WTC11 (cell line): ENCODE measurements at regions not wholly inside any gene's neighbourhood (a gene's known extent, or its start where the extent isn't known, plus 50 kb on each side); places are given as distances from the start of the nearest gene placed in this dataset.
A peak's percentile ranks its signal among the peaks of the same experiment; 100 is the strongest.

Experiments
- ATAC-seq: fragments of 200-7000 bp; cut with Tn5 transposase; 2 replicates; pipeline ENCODE4 v1.10.0; 2021; ENCODE audit warnings: mild to moderate bottlenecking, moderate library complexity
- CTCF ChIA-PET: fragments of 300-600 bp; sonication (Branson Sonifier 250); formaldehyde crosslinking; loops from one replicate; lab custom pipeline; 2021; ENCODE audit warnings: antibody characterized with exemption; lab: Charles Lee
- POLR2A ChIA-PET: fragments of 350-600 bp; sonication (Branson Sonifier 250); formaldehyde crosslinking; loops from one replicate; lab custom pipeline; 2021; ENCODE audit warnings: antibody characterized with exemption; lab: Charles Lee
- DNase-seq: peaks from one replicate; pipeline ENCODE4 v3.0.0; 2021; ENCODE audit warnings: low spot score
- H3K27ac Mint-ChIP-seq: 2 replicates; pipeline ENCODE4 v1.8.0; 2021; ENCODE audit warnings: mixed read lengths
- H3K27me3 Mint-ChIP-seq: 2 replicates; pipeline ENCODE4 v1.8.0; 2021; ENCODE audit warnings: low read depth, mild to moderate bottlenecking, moderate library complexity, mixed read lengths
- H3K36me3 Mint-ChIP-seq: 2 replicates; pipeline ENCODE4 v1.8.0; 2021; ENCODE audit warnings: mixed read lengths
- H3K4me1 Mint-ChIP-seq: 2 replicates; pipeline ENCODE4 v1.8.0; 2022; ENCODE audit warnings: mixed read lengths
- H3K4me3 Mint-ChIP-seq: 2 replicates; pipeline ENCODE4 v1.8.0; 2021; ENCODE audit warnings: mild to moderate bottlenecking, moderate library complexity, mixed read lengths
- H3K9me3 Mint-ChIP-seq: 2 replicates; pipeline ENCODE4 v1.8.0; 2021; ENCODE audit warnings: mixed read lengths
- CREM ChIP-seq: sonication (generic); formaldehyde crosslinking; IDR thresholded peaks from 2 replicates; pipeline ENCODE4 v1.8.1; 2022; ENCODE audit warnings: mild to moderate bottlenecking, missing genetic modification reagents, moderate library complexity
- ESRRA ChIP-seq: sonication (generic); formaldehyde crosslinking; IDR thresholded peaks from 2 replicates; pipeline ENCODE4 v1.8.1; 2022; ENCODE audit warnings: mild to moderate bottlenecking, missing genetic modification reagents, borderline replicate concordance
- GTF2I ChIP-seq: fragments of 250-450 bp; sonication (Bioruptor Pico); conservative IDR thresholded peaks from 2 replicates; pipeline ENCODE4 v1.4.0; 2021; ENCODE audit warnings: mild to moderate bottlenecking
- HMGA2 ChIP-seq: fragments of 250-450 bp; sonication (Bioruptor Pico); IDR thresholded peaks from 2 replicates; pipeline ENCODE4 v1.4.0; 2021; ENCODE audit warnings: mild to moderate bottlenecking, moderate library complexity
- NFYB ChIP-seq: sonication (generic); formaldehyde crosslinking; conservative IDR thresholded peaks from 2 replicates; pipeline ENCODE4 v1.8.0; 2022; ENCODE audit warnings: low read depth, missing genetic modification reagents
- NR3C1 ChIP-seq: sonication (generic); formaldehyde crosslinking; conservative IDR thresholded peaks from 2 replicates; pipeline ENCODE4 v1.8.1; 2023; ENCODE audit warnings: low read depth, mild to moderate bottlenecking, missing genetic modification reagents
- USF1 ChIP-seq: sonication (generic); formaldehyde crosslinking; IDR thresholded peaks from 2 replicates; pipeline ENCODE4 v1.8.0; 2022; ENCODE audit warnings: mild to moderate bottlenecking, missing genetic modification reagents
- ZBTB21 ChIP-seq: sonication (generic); formaldehyde crosslinking; IDR thresholded peaks from 2 replicates; pipeline ENCODE4 v1.8.1; 2023; ENCODE audit warnings: mild to moderate bottlenecking, missing genetic modification reagents, borderline replicate concordance
- ZNF121 ChIP-seq: sonication (generic); formaldehyde crosslinking; IDR thresholded peaks from 2 replicates; pipeline ENCODE4 v1.8.0; 2023; ENCODE audit warnings: missing genetic modification reagents
- ZNF232 ChIP-seq: sonication (generic); formaldehyde crosslinking; IDR thresholded peaks from 2 replicates; pipeline ENCODE4 v1.8.0; 2022; ENCODE audit warnings: mild to moderate bottlenecking, missing genetic modification reagents
- ZNF423 ChIP-seq: fragments of 250-450 bp; sonication (Bioruptor Pico); IDR thresholded peaks from 2 replicates; pipeline ENCODE4 v2.1.2; 2022; ENCODE audit warnings: mild to moderate bottlenecking, moderate library complexity
- TF ChIP-seq, protein P1 (sequence below): sonication (generic); formaldehyde crosslinking; IDR thresholded peaks from 2 replicates; pipeline ENCODE4 v1.8.0; 2022; ENCODE audit warnings: mild to moderate bottlenecking, missing genetic modification reagents
- TF ChIP-seq, protein P2 (sequence below): sonication (generic); formaldehyde crosslinking; IDR thresholded peaks from 2 replicates; pipeline ENCODE4 v1.8.1; 2022; ENCODE audit warnings: mild to moderate bottlenecking, moderate library complexity, missing genetic modification reagents
- TF ChIP-seq, protein P3 (sequence below): sonication (generic); formaldehyde crosslinking; IDR thresholded peaks from 2 replicates; pipeline ENCODE4 v1.8.1; 2023; ENCODE audit warnings: mild to moderate bottlenecking, missing genetic modification reagents, moderate library complexity

DNA sequence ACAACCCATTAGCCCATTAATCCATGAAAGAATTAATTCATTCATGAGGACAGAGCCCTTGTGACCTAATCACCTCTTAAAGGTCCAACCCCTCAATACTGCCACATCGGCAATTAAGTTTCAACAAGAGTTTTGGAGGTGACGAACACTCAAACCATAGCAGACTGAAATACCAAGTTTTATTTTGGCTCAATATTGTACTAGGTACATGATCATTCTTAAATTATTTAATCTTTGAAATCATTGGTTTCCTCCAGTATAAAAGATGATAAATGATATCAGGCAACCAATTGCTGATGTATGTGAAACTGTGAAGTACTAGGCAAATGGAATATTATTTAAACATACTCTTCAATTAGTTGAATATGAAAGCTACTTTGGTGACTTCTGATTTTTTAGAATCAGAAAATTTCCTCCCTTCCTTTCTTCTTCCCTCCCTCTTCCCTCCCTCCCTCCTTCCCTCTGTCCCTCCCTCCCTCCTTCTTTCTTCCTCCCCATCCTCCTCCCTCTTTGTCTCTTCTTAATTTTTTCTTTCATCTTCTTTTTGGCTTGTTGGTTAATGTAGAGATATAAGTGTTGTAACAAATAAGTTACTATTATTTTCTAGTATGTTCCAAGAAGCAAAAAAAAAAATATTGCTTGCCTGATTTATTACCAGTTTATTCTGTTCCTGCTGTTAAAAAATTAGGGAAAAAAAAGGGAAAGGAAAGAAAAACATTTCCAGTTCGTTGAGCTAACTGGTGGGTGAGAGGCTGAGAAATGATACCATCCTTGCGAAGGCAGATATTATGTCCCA, 233.9 kb upstream of the ZNF217 start:
- Mint-ChIP-seq H3K36me3 (no peaks in the 10 kb centered on the region), H3K27me3 (no peaks in the 10 kb centered on the region), H3K27ac (no peak overlapping the region), H3K9me3 (no peaks in the 10 kb centered on the region), H3K4me3 (no peak overlapping the region), H3K4me1 (peaks cover 35% of the 10 kb centered on the region)
- DNase-seq (no peak), ATAC-seq (no peak)
- no peak for TF ChIP-seq CREM
- TF ChIP-seq, protein P1, sequence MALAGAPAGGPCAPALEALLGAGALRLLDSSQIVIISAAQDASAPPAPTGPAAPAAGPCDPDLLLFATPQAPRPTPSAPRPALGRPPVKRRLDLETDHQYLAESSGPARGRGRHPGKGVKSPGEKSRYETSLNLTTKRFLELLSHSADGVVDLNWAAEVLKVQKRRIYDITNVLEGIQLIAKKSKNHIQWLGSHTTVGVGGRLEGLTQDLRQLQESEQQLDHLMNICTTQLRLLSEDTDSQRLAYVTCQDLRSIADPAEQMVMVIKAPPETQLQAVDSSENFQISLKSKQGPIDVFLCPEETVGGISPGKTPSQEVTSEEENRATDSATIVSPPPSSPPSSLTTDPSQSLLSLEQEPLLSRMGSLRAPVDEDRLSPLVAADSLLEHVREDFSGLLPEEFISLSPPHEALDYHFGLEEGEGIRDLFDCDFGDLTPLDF (CRISPR knock-in tag) = no peak
- TF ChIP-seq, protein P2, sequence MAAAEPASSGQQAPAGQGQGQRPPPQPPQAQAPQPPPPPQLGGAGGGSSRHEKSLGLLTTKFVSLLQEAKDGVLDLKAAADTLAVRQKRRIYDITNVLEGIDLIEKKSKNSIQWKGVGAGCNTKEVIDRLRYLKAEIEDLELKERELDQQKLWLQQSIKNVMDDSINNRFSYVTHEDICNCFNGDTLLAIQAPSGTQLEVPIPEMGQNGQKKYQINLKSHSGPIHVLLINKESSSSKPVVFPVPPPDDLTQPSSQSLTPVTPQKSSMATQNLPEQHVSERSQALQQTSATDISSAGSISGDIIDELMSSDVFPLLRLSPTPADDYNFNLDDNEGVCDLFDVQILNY (CRISPR knock-in tag) = no peak
- no peak for TF ChIP-seq HMGA2 (CRISPR knock-in tag)
- ChIA-PET POLR2A (interaction anchor here (0.7 kb wide), 1 partner anchor 17 kb away, joined by 3 read pairs; no protein-coding TSS in a partner anchor), CTCF (no interaction called here)

DNA sequence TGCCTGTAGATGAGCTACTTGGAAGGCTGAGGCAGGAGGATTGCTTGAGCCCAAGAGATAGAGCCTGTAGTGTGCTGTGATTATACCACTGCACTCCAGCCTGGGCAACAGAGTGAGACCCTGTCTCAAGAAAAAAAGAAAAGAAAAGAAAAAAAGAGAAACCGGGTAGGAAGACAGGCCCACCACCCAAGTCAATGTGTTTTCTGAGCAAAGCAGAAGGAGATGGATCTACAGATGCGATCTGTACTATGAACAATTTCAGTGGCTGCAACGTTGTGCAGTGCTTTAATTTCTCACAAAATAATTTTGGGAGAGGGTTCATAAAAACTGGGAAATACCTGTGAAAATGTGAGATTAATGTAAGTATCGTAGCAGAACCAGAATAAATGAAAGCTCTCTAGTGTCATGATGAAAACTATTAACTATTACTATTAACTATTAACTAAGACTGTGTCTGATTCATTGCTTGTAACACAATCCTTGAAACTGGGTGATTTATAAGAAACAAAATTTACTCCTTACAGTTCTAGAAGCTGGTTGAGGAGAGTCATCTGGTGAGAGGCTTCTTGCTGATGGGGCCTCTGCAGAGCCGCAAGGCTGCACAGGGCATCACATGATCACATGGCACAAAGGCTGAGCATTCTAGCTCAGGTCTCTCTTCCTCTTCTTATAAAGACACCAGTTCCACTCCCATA, 233.1 kb upstream of the ZNF217 start:
- no peak overlapping the region for H3K4me3 Mint-ChIP-seq
- H3K27me3 Mint-ChIP-seq = no peaks in the 10 kb centered on the region
- ChIA-PET POLR2A (interaction anchor here (0.7 kb wide), 1 partner anchor 16 kb away, joined by 3 read pairs; no protein-coding TSS in a partner anchor), CTCF (no interaction called here)
- H3K9me3 Mint-ChIP-seq = no peaks in the 10 kb centered on the region
- no peak overlapping the region for H3K27ac Mint-ChIP-seq
- H3K4me1 Mint-ChIP-seq = peaks cover 35% of the 10 kb centered on the region
- TF ChIP-seq GTF2I (CRISPR knock-in tag) (no peak), ZNF121 (CRISPR knock-in tag) (peak; percentile 36; the same call in 1 of the 2 replicates), NFYB (no peak), USF1 (CRISPR knock-in tag) (peak; percentile 36; the same call in 1 of the 2 replicates), ZBTB21 (no peak), NR3C1 (no peak)
- TF ChIP-seq, protein P3, sequence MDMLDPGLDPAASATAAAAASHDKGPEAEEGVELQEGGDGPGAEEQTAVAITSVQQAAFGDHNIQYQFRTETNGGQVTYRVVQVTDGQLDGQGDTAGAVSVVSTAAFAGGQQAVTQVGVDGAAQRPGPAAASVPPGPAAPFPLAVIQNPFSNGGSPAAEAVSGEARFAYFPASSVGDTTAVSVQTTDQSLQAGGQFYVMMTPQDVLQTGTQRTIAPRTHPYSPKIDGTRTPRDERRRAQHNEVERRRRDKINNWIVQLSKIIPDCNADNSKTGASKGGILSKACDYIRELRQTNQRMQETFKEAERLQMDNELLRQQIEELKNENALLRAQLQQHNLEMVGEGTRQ (CRISPR knock-in tag) = peak; percentile 65
- TF ChIP-seq, all 79 proteins: peak for 3
- no peak for DNase-seq
- ATAC-seq = no peak
- H3K36me3 Mint-ChIP-seq = no peaks in the 10 kb centered on the region

- POLR2A ChIA-PET = no interaction called here
- CTCF ChIA-PET = no interaction called here
- TF ChIP-seq, protein P3 (CRISPR knock-in tag) = peak; percentile 68
- TF ChIP-seq ZNF423 (CRISPR knock-in tag) (no peak), ESRRA (no peak), ZNF232 (CRISPR knock-in tag) (no peak), HMGA2 (CRISPR knock-in tag) (no peak)
- TF ChIP-seq, all 79 proteins: peak for 1
- Mint-ChIP-seq H3K36me3 (no peaks in the 10 kb centered on the region), H3K4me1 (peaks cover 35% of the 10 kb centered on the region), H3K9me3 (no peaks in the 10 kb centered on the region), H3K4me3 (no peak overlapping the region), H3K27ac (no peak overlapping the region), H3K27me3 (no peaks in the 10 kb centered on the region)
- DNase-seq (no peak), ATAC-seq (no peak)
These were observed 232.5 kb upstream of the ZNF217 start for GRCh38 chr20:53826090-53826489.
